Nephron progenitor cell (in vitro differentiated cells): ENCODE measurements at regions not wholly inside any gene's neighbourhood (a gene's known extent, or its start where the extent isn't known, plus 50 kb on each side); places are given as distances from the start of the nearest gene placed in this dataset.

Experiments used
- DNase-seq: peaks from one replicate; pipeline ENCODE4 v3.0.0; 2021
- H3K27ac Mint-ChIP-seq: 2 replicates; pipeline ENCODE4 v1.8.0; 2021; ENCODE audit warnings: mild to moderate bottlenecking, moderate library complexity, mixed read lengths
- H3K27me3 Mint-ChIP-seq: 2 replicates; pipeline ENCODE4 v1.8.0; 2021; ENCODE audit warnings: mild to moderate bottlenecking, low read depth, mixed read lengths; ENCODE audit not compliant: poor library complexity
- H3K36me3 Mint-ChIP-seq: 2 replicates; pipeline ENCODE4 v1.8.0; 2021; ENCODE audit warnings: low read depth, mixed read lengths
- H3K4me1 Mint-ChIP-seq: 2 replicates; pipeline ENCODE4 v1.8.0; 2021; ENCODE audit warnings: mixed read lengths
- H3K4me3 Mint-ChIP-seq: 2 replicates; pipeline ENCODE4 v1.8.0; 2021; ENCODE audit warnings: mild to moderate bottlenecking, moderate library complexity, mixed read lengths
- H3K9me3 Mint-ChIP-seq: 2 replicates; pipeline ENCODE4 v1.8.0; 2021; ENCODE audit warnings: mild to moderate bottlenecking, moderate library complexity, mixed read lengths
- TF ChIP-seq, protein P1 (sequence below): fragments of 200-600 bp; sonication (generic); IDR thresholded peaks from 2 replicates; pipeline ENCODE4 v1.5.0; 2021; ENCODE audit warnings: antibody characterized with exemption

DNA sequence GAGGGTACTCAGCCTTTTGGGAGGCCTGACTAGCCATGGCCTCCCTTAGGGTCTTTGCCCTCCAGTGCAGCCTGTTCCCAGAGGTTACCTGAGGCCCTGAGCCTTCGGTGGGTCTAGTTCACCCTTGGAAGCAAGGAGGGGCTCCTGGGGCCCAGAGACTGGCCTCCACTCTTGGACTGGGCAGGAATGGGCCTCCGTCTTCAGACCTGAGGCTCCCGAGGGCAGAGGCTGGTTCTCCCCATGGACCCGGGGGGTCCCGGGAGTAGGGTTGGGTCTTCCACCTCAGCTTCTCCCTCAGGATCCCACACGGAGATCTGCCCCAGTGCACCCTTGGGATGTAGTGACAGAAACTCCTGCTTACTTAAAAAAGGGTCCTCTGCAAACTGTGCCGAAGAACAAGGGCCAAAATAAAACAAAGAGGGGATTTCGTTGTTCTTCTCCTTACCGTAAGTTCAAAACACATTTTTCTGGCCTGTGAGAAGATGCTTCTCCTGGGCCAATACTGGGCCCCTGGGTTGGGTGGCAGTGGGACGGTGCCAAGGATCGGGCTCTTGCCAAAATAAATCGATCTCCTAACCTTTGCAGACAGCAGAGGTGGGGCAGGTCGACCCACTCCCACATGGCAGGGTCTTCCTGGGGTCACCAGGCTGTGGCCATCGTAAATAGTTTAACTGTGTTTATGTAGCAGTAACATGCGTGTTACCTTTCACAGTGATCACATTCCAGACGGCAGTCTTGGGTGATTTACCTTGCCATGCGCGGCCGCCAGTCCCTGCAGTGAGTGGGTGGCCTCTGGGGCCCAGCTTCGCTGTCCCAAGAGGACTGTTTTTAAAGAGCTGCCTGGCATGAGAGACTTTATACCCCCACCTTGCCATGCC is 151.8 kb downstream of the VEGFA start:
- no peak overlapping the region for H3K4me3 Mint-ChIP-seq
- H3K4me1 Mint-ChIP-seq: peaks cover 46% of the 10 kb centered on the region
- TF ChIP-seq, protein P1, sequence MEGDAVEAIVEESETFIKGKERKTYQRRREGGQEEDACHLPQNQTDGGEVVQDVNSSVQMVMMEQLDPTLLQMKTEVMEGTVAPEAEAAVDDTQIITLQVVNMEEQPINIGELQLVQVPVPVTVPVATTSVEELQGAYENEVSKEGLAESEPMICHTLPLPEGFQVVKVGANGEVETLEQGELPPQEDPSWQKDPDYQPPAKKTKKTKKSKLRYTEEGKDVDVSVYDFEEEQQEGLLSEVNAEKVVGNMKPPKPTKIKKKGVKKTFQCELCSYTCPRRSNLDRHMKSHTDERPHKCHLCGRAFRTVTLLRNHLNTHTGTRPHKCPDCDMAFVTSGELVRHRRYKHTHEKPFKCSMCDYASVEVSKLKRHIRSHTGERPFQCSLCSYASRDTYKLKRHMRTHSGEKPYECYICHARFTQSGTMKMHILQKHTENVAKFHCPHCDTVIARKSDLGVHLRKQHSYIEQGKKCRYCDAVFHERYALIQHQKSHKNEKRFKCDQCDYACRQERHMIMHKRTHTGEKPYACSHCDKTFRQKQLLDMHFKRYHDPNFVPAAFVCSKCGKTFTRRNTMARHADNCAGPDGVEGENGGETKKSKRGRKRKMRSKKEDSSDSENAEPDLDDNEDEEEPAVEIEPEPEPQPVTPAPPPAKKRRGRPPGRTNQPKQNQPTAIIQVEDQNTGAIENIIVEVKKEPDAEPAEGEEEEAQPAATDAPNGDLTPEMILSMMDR: no peak
- DNase-seq: peak; percentile 70
- no peaks in the 10 kb centered on the region for H3K9me3 Mint-ChIP-seq
- H3K36me3 Mint-ChIP-seq: no peaks in the 10 kb centered on the region
- peaks cover 88% of the 10 kb centered on the region for H3K27me3 Mint-ChIP-seq
- peak overlapping the region; percentile 19 for H3K27ac Mint-ChIP-seq

DNA sequence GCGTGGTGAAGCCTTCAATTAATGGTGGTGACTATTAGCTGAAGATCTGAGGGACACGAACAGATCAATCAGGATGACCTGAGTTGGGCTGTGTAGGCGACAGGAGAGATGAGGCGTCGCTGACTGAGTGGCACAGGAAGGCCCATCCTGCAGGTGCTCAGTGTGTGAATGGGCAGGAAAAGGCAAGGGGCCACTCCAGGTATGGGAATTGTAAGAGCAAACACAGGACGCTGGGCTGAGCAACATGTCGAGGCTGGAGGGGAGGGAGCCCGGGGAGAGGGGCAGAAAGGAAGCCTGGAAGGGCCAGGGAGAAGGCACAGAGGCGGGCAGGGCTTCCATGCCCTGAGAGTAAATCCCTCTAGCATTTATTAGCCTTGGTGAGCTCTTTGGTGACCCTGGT is 151.0 kb downstream of the VEGFA start:
- TF ChIP-seq, protein P1: no peak
- DNase-seq: no peak
- Mint-ChIP-seq H3K4me1 (peaks cover 41% of the 10 kb centered on the region), H3K27ac (no peak overlapping the region), H3K36me3 (no peaks in the 10 kb centered on the region), H3K9me3 (no peaks in the 10 kb centered on the region), H3K27me3 (peaks cover 87% of the 10 kb centered on the region), H3K4me3 (no peak overlapping the region)

DNA sequence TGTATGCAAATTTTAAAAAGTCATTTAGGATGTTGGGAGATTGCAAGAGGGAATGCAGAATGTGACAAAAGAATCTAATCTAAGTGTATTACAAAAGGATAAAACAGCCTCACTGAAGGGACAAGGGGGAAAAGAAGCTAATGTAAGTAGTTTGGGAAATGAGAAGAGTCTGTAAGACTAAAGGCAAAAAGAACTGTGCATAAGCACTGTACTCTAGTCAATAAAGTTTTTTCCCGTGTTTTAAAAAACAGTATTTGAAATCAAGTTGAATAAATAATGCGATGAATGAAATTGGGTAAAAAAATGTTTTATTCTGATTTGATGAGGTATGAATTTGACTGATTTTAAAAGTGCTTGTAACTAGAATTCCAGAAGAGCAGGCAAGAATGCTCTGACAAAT is 149.8 kb downstream of the VEGFA start:
- no peaks in the 10 kb centered on the region for H3K36me3 Mint-ChIP-seq
- peaks cover 47% of the 10 kb centered on the region for H3K4me1 Mint-ChIP-seq
- H3K9me3 Mint-ChIP-seq: no peaks in the 10 kb centered on the region
- peaks cover 87% of the 10 kb centered on the region for H3K27me3 Mint-ChIP-seq
- H3K27ac Mint-ChIP-seq: no peak overlapping the region
- no peak overlapping the region for H3K4me3 Mint-ChIP-seq
- no peak for DNase-seq
- TF ChIP-seq, protein P1: no peak

DNA sequence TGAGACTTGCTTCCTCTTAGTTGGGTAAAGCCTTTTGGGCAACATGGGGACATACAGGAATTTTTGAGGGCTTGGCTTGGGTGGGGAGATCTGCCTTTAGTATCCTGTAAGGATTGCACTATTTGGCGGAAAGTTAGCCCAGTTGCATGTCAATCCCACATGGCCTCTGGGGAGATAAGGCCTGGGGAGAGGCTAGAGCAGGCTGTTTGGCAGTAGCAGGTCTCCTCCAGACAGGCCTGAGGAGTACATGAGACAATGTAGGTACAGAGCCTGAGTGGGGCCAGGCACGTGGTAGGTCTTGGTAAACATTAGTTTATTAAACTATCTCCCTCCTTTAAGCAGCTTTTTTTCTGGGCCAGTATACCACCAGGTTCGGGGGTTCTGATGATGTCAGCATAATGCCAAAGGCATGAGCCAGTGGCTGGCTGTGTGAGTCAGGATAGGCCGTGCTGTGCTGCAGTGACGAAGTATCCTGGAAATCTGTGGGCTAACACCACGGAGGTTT is 147.9 kb downstream of the VEGFA start:
- Mint-ChIP-seq H3K27ac (no peak overlapping the region), H3K4me1 (peaks cover 59% of the 10 kb centered on the region), H3K36me3 (no peaks in the 10 kb centered on the region), H3K4me3 (no peak overlapping the region), H3K27me3 (peaks cover 88% of the 10 kb centered on the region), H3K9me3 (no peaks in the 10 kb centered on the region)
- DNase-seq: no peak
- TF ChIP-seq, protein P1: no peak

DNA sequence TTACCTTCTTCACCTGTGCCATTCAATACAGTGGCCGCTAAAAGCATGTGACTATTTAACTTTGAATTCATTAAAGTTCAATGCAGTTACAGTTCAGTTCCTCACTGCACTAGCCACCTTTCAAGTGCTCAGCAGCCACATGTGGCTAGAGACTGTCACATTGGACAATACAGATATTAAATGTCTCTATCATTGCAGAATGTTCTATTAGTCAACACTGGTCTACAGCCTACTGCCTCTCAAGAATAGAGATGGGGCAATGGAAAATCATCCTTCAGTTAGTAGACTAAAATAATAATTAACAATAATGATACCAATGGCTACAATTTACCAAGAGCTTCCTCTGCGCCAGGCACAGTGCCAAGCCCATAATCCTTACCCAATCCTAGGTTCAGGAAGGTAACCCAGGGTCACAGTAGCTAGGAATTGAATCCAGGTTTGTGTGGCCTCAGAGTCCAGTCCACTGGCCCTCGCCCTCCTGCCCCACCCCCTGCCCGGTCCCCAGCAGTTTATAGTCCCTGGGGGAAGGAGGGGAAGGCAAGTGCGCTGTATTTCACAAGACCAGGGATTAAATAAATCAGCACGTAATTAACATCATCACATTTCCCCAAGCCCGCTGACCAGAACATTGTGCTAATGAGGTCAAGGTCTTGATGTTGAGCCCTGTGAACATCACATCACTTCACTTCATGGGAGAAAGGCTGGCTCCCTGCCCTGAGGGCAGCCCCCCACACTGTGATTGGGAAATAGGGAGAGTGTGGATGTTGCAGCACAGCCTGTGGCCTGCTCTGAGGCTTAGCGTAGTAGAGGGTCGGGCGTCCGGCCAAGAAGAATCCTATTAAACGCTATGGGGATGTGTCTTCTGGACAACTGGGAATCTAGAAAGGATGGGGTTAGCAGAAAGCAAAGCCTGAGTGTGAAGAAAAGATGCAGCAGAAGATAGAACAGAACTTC is 147.2 kb downstream of the VEGFA start:
- Mint-ChIP-seq H3K36me3 (no peaks in the 10 kb centered on the region), H3K4me3 (no peak overlapping the region), H3K9me3 (no peaks in the 10 kb centered on the region), H3K4me1 (peaks cover 58% of the 10 kb centered on the region), H3K27ac (no peak overlapping the region), H3K27me3 (peaks cover 90% of the 10 kb centered on the region)
- TF ChIP-seq, protein P1: no peak
- DNase-seq: no peak
